ENCODE measurements at regions not wholly inside any gene's neighbourhood (a gene's known extent, or its start where the extent isn't known, plus 50 kb on each side); places are given as distances from the start of the nearest gene placed in this dataset.
A peak's percentile ranks its signal among the peaks of the same experiment; 100 is the strongest.

- intact Hi-C loops (cut with DNase I), result loop anchor here (10.0 kb wide), 1 partner anchor 324 kb away; no protein-coding TSS in a partner anchor
- Histone ChIP-seq H3K36me3 (no peaks in the 10 kb centered on the region), H3K27ac (no peak overlapping the region), H3K4me1 (peaks cover 0 to under 1% (median 0%) of the 10 kb centered on the region in 4 donors), H3K27me3 (no peaks in the 10 kb centered on the region), H3K4me3 (no peak overlapping the region), H3K9me3 (no peaks in the 10 kb centered on the region)
- WGBS, 2 donors, result 93 to 94% methylated on average over 1 of the region's 1 CpG
- DNase-seq, result no peak
- TF ChIP-seq POLR2A (IDR thresholded peaks at IDR 0.05), result no peak
- no peak for TF ChIP-seq CTCF (IDR thresholded peaks at IDR 0.05)
- TF ChIP-seq POLR2AphosphoS5 (IDR thresholded peaks at IDR 0.05), result no peak
- TF ChIP-seq EP300 (IDR thresholded peaks at IDR 0.05), result no peak
Measured at GRCh38 chr2:200150411-200151086, 155.9 kb upstream of the SPATS2L start.

GRCh38 chr2:200155652-200156051, 150.8 kb upstream of the SPATS2L start:
- no peaks in the 10 kb centered on the region for H3K9me3 ChIP-seq
- no peak for TF ChIP-seq POLR2A (IDR thresholded peaks at IDR 0.05)
- H3K36me3 ChIP-seq, result no peaks in the 10 kb centered on the region
- intact Hi-C loops (cut with DNase I), result loop anchor here (10.0 kb wide), 1 partner anchor 319 kb away; no protein-coding TSS in a partner anchor
- 77 to 83% methylated on average over 3 of the region's 3 CpGs for WGBS, 2 donors
- H3K27ac ChIP-seq, result peak overlapping the region in 2 of 4 donors; percentile 19 to 33
- peak overlapping the region in 2 of 4 donors; percentile 30 to 34 for H3K4me3 ChIP-seq
- H3K4me1 ChIP-seq, result peaks cover 0 to 5% (median 0%) of the 10 kb centered on the region in 4 donors
- no peak for DNase-seq
- H3K27me3 ChIP-seq, result no peaks in the 10 kb centered on the region

GRCh38 chr2:200156166-200156835, 150.2 kb upstream of the SPATS2L start:
- WGBS, 2 donors, result 55 to 64% methylated on average over 5 of the region's 5 CpGs
- intact Hi-C loops (cut with DNase I), result loop anchor here (10.0 kb wide), 1 partner anchor 318 kb away; no protein-coding TSS in a partner anchor
- Histone ChIP-seq H3K36me3 (no peaks in the 10 kb centered on the region), H3K4me3 (peak overlapping the region; percentile 13 to 34 (median 26)), H3K27me3 (no peaks in the 10 kb centered on the region), H3K27ac (peak overlapping the region in 2 of 4 donors; percentile 19 to 33), H3K9me3 (no peaks in the 10 kb centered on the region), H3K4me1 (peaks cover 0 to 5% (median 0%) of the 10 kb centered on the region in 4 donors)
- TF ChIP-seq CTCF (IDR thresholded peaks at IDR 0.05) (no peak), POLR2A (IDR thresholded peaks at IDR 0.05) (no peak), POLR2AphosphoS5 (IDR thresholded peaks at IDR 0.05) (peak in 2 of 4 donors; percentile 43 to 45), EP300 (IDR thresholded peaks at IDR 0.05) (no peak)
- no peak for DNase-seq

GRCh38 chr2:200158647-200159356, 147.7 kb upstream of the SPATS2L start:
- no peak overlapping the region for H3K27ac ChIP-seq
- no peak for DNase-seq
- no peak for TF ChIP-seq EP300 (IDR thresholded peaks at IDR 0.05)
- no peak for TF ChIP-seq POLR2A (IDR thresholded peaks at IDR 0.05)
- no peak for TF ChIP-seq POLR2AphosphoS5 (IDR thresholded peaks at IDR 0.05)
- TF ChIP-seq CTCF (IDR thresholded peaks at IDR 0.05), result no peak
- intact Hi-C loops (cut with DNase I), result loop anchor here (10.0 kb wide), 1 partner anchor 316 kb away; no protein-coding TSS in a partner anchor
- H3K36me3 ChIP-seq, result no peaks in the 10 kb centered on the region
- H3K9me3 ChIP-seq, result no peaks in the 10 kb centered on the region
- whole genome bisulfite sequencing, 2 donors, result 71 to 72% methylated on average over 1 of the region's 1 CpG
- peaks cover 0 to 5% (median 0%) of the 10 kb centered on the region in 4 donors for H3K4me1 ChIP-seq
- no peak overlapping the region for H3K4me3 ChIP-seq
- no peaks in the 10 kb centered on the region for H3K27me3 ChIP-seq

- H3K4me3 ChIP-seq, result no peak overlapping the region
- no peaks in the 10 kb centered on the region for H3K9me3 ChIP-seq
- H3K27me3 ChIP-seq, result no peaks in the 10 kb centered on the region
- H3K4me1 ChIP-seq, result peaks cover 0 to 5% (median 0%) of the 10 kb centered on the region in 4 donors
- no peaks in the 10 kb centered on the region for H3K36me3 ChIP-seq
- H3K27ac ChIP-seq, result no peak overlapping the region
- TF ChIP-seq POLR2A (IDR thresholded peaks at IDR 0.05) (no peak), EP300 (IDR thresholded peaks at IDR 0.05) (no peak), POLR2AphosphoS5 (IDR thresholded peaks at IDR 0.05) (no peak), CTCF (IDR thresholded peaks at IDR 0.05) (no peak)
- intact Hi-C loops (cut with DNase I), result loop anchor here (10.0 kb wide), 1 partner anchor 315 kb away; no protein-coding TSS in a partner anchor
- DNase-seq, result no peak
Measured at GRCh38 chr2:200159357-200159707, 147.2 kb upstream of the SPATS2L start.
